K562 (cell line): ENCODE measurements at regions not wholly inside any gene's neighbourhood (a gene's known extent, or its start where the extent isn't known, plus 50 kb on each side); places are given as distances from the start of the nearest gene placed in this dataset.
"Not testable (repeated sequence)": the region's sequence is repeated elsewhere in the genome, so short reads cannot be mapped to it uniquely, and the experiment has no call there.

Source experiments
- ATAC-seq: fragments of 200-7000 bp; cut with Tn5 transposase; 3 replicates; pipeline ENCODE4 v1.9.1; 2020; ENCODE audit warnings: moderate library complexity
- BruUV-seq: library from RNA; stranded (reverse); fragments of 400-500 nt; replicated peaks from 2 replicates; lab custom pipeline; 2021; lab: Mats Ljungman, UMichigan
- CTCF ChIA-PET: fragments of 300-600 bp; formaldehyde crosslinking; extraction: SDS; loops from one replicate; lab custom pipeline; 2021; ENCODE audit warnings: low intra/inter-chr PET ratio; lab: Yijun Ruan, JAX
- POLR2A ChIA-PET: fragments of 300-600, 350-650 bp; sonication (Branson Sonifier 250); formaldehyde crosslinking; extraction: SDS; loops from one replicate; lab custom pipeline; 2021; ENCODE audit warnings: antibody characterized with exemption, inconsistent platforms; lab: Yijun Ruan, JAX
- DNase-seq, 4 experiments: peaks; one replicate each; pipeline versions ENCODE4 v3.0.0 to v3.0.0-alpha.2; 2011 to 2018; ENCODE audit warnings: low spot score in 3 of 4, mixed read lengths in 3 of 4; ENCODE audit errors: extremely low read depth in 1 of 4
- FAIRE-seq: peaks from 2 replicates; lab custom pipeline; 2011; peaks lifted over from hg19 to GRCh38; lab: Jason Lieb, UNC
- H2AFZ ChIP-seq: 2 replicates; pipeline ENCODE4 v1.6.0; 2011; ENCODE audit warnings: low read depth, low read length, control low read depth, inconsistent platforms
- H3K27ac ChIP-seq: fragments of 200-600 bp; 3 replicates; pipeline ENCODE4 v1.8.0; 2011; ENCODE audit warnings: low read depth, mild to moderate bottlenecking, control low read depth, inconsistent platforms, low read length, moderate library complexity, mixed read lengths; ENCODE audit errors: extremely low read depth
- H3K27me3 ChIP-seq, 2 experiments: fragments of 300-600 bp in 1 of 2; 2 replicates in 1 of 2; 3 replicates in 1 of 2; pipeline versions ENCODE4 v1.6.0 to v1.8.0; 2011; ENCODE audit warnings: inconsistent platforms in 2 of 2, low read length in 2 of 2, mild to moderate bottlenecking in 1 of 2, mixed read lengths in 1 of 2, moderate library complexity in 1 of 2; ENCODE audit not compliant: control insufficient read depth in 2 of 2, insufficient read depth in 2 of 2
- H3K36me3 ChIP-seq: fragments of 300-600 bp; 3 replicates; pipeline ENCODE4 v1.8.0; 2011; ENCODE audit warnings: mild to moderate bottlenecking, low read length, inconsistent platforms; ENCODE audit not compliant: control insufficient read depth, insufficient read depth
- H3K4me1 ChIP-seq, 2 experiments: fragments of 200-600 bp in 1 of 2; replicated peaks in 1 of 2; 2 replicates in 1 of 2; 3 replicates in 1 of 2; pipeline versions ENCODE4 v1.5.1 to v1.8.0; 2011; ENCODE audit warnings: inconsistent platforms in 2 of 2, low read length in 2 of 2, mild to moderate bottlenecking in 1 of 2, mixed read lengths in 1 of 2, moderate library complexity in 1 of 2; ENCODE audit not compliant: control insufficient read depth in 2 of 2, insufficient read depth in 2 of 2
- H3K4me2 ChIP-seq: 2 replicates; pipeline ENCODE4 v1.6.1; 2011; ENCODE audit warnings: low read length, control low read depth, inconsistent platforms, mixed read lengths; ENCODE audit not compliant: insufficient read depth
- H3K4me3 ChIP-seq: fragments of 200-600 bp; sonication (generic), shearing (Covaris generic); 2 replicates; pipeline ENCODE4 v1.5.1; 2016; ENCODE audit warnings: control low read depth, inconsistent platforms
- H3K79me2 ChIP-seq: fragments of 200-600 bp; 3 replicates; pipeline ENCODE4 v1.8.0; 2011; ENCODE audit warnings: low read length, inconsistent platforms; ENCODE audit not compliant: control insufficient read depth, insufficient read depth
- H3K9ac ChIP-seq, 2 experiments: 2 replicates each; pipeline versions ENCODE4 v1.6.0 to v1.6.1; 2011; ENCODE audit warnings: low read depth in 2 of 2, low read length in 2 of 2, control low read depth in 1 of 2, inconsistent platforms in 1 of 2, mild to moderate bottlenecking in 1 of 2, mixed read lengths in 1 of 2; ENCODE audit not compliant: insufficient read depth in 1 of 2
- H3K9me1 ChIP-seq: one replicate; pipeline ENCODE4 v1.6.0; 2011; ENCODE audit warnings: inconsistent platforms, mild to moderate bottlenecking, low read length, moderate library complexity; ENCODE audit not compliant: control insufficient read depth, insufficient read depth
- H3K9me3 ChIP-seq: replicated peaks from 2 replicates; pipeline ENCODE4 v1.5.1; 2011; ENCODE audit warnings: low read depth, low read length, inconsistent platforms; ENCODE audit not compliant: control insufficient read depth, insufficient read depth
- H4K20me1 ChIP-seq: replicated peaks from 2 replicates; pipeline ENCODE4 v1.6.1; 2011; ENCODE audit warnings: low read length, inconsistent platforms, mixed read lengths; ENCODE audit not compliant: control insufficient read depth, insufficient read depth
- FOXJ3 ChIP-seq: sonication (generic); formaldehyde crosslinking; IDR thresholded peaks from 2 replicates; pipeline ENCODE4 v1.4.0; 2020; ENCODE audit warnings: mild to moderate bottlenecking, missing genetic modification reagents
- GATAD2B ChIP-seq: fragments of 450-650 bp; IDR thresholded peaks from 2 replicates; pipeline ENCODE4 v1.6.1; 2017; ENCODE audit warnings: mild to moderate bottlenecking, borderline replicate concordance
- HDAC3 ChIP-seq: fragments of 450-650 bp; IDR thresholded peaks from 2 replicates; pipeline ENCODE4 v1.6.1; 2018; ENCODE audit warnings: borderline replicate concordance, mild to moderate bottlenecking, moderate library complexity; ENCODE audit not compliant: partially characterized antibody
- LEF1 ChIP-seq: fragments of 450-650 bp; IDR thresholded peaks from 2 replicates; pipeline ENCODE4 v1.6.1; 2016; ENCODE audit warnings: mild to moderate bottlenecking
- SAP30 ChIP-seq: fragments of 200-600 bp; sonication (generic); IDR thresholded peaks from 2 replicates; pipeline ENCODE4 v1.6.1; 2012; ENCODE audit warnings: borderline replicate concordance, low read depth, mild to moderate bottlenecking, moderate library complexity, low read length, control low read depth, inconsistent platforms; ENCODE audit not compliant: insufficient read depth, poor library complexity, severe bottlenecking
- TFE3 ChIP-seq: fragments of 450-650 bp; formaldehyde crosslinking; IDR thresholded peaks from 2 replicates; pipeline ENCODE4 v1.4.0; 2020; ENCODE audit warnings: mild to moderate bottlenecking, mixed read lengths
- WGBS: fragments of 100-300 bp; shearing (Covaris generic); methylation state at CpG from one replicate; pipeline ENCODE4 v1.1.6; 2016; ENCODE audit warnings: low coverage, mixed read lengths; ENCODE audit not compliant: insufficient coverage; ENCODE audit errors: missing lambda C conversion rate; 5-methylcytosine and 5-hydroxymethylcytosine counted together
- in situ Hi-C: fragments of 300-500 bp; cut with MboI; formaldehyde crosslinking; loops from 4 replicates; pipeline ENCODE4 v1.15.0; 2018; ENCODE audit warnings: inconsistent platforms, mixed read lengths
- intact Hi-C: fragments of 100-400 bp; cut with micrococcal nuclease; formaldehyde crosslinking; loops from 2 replicates; pipeline ENCODE4 v1.14.2; 2022
- TF ChIP-seq, protein P1 (sequence below), 2 experiments: fragments of 450-650 bp; formaldehyde crosslinking in 1 of 2; IDR thresholded peaks; 2 replicates each; pipeline versions ENCODE4 v1.4.0 to v1.6.1; 2014 to 2020; ENCODE audit warnings: mild to moderate bottlenecking in 2 of 2, borderline replicate concordance in 1 of 2, low read depth in 1 of 2

GRCh38 chr3:56935811-56936210, 124.7 kb upstream of the SPATA12 start (continued):
- TF ChIP-seq HDAC3 (no peak), SAP30 (no peak), GATAD2B (no peak), LEF1 (no peak), TFE3 (no peak), FOXJ3 (CRISPR knock-in tag) (no peak)
- TF ChIP-seq, protein P1, sequence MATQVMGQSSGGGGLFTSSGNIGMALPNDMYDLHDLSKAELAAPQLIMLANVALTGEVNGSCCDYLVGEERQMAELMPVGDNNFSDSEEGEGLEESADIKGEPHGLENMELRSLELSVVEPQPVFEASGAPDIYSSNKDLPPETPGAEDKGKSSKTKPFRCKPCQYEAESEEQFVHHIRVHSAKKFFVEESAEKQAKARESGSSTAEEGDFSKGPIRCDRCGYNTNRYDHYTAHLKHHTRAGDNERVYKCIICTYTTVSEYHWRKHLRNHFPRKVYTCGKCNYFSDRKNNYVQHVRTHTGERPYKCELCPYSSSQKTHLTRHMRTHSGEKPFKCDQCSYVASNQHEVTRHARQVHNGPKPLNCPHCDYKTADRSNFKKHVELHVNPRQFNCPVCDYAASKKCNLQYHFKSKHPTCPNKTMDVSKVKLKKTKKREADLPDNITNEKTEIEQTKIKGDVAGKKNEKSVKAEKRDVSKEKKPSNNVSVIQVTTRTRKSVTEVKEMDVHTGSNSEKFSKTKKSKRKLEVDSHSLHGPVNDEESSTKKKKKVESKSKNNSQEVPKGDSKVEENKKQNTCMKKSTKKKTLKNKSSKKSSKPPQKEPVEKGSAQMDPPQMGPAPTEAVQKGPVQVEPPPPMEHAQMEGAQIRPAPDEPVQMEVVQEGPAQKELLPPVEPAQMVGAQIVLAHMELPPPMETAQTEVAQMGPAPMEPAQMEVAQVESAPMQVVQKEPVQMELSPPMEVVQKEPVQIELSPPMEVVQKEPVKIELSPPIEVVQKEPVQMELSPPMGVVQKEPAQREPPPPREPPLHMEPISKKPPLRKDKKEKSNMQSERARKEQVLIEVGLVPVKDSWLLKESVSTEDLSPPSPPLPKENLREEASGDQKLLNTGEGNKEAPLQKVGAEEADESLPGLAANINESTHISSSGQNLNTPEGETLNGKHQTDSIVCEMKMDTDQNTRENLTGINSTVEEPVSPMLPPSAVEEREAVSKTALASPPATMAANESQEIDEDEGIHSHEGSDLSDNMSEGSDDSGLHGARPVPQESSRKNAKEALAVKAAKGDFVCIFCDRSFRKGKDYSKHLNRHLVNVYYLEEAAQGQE (IDR thresholded peaks at IDR 0.05; ENCODE audit: borderline replicate concordance), result no peak
- TF ChIP-seq, protein P1 (CRISPR knock-in tag; IDR thresholded peaks at IDR 0.05; ENCODE audit: low read depth), result no peak

GRCh38 chr3:56934481-56934880, 126.0 kb upstream of the SPATA12 start:
- H3K27me3 ChIP-seq, intact Hi-C loops, H3K9me1 ChIP-seq, H3K4me3 ChIP-seq, in situ Hi-C loops, H3K27ac ChIP-seq, H3K9me3 ChIP-seq, H3K9ac ChIP-seq, H3K79me2 ChIP-seq, H4K20me1 ChIP-seq, POLR2A ChIA-PET, H3K4me1 ChIP-seq, H3K4me2 ChIP-seq, FAIRE-seq, H2AFZ ChIP-seq, ATAC-seq, H3K36me3 ChIP-seq, BruUV-seq, CTCF ChIA-PET, DNase-seq: not testable (repeated sequence)
- WGBS, result 9% methylated on average over 11 of the region's 26 CpGs
